Prostate gland (tissue), 2 donors: ENCODE measurements at regions not wholly inside any gene's neighbourhood (a gene's known extent, or its start where the extent isn't known, plus 50 kb on each side); places are given as distances from the start of the nearest gene placed in this dataset.

ENCODE experiments used
- DNase-seq: peaks from one replicate; pipeline ENCODE4 v3.0.0-alpha.2; 2019; ENCODE audit warnings: low spot score
- H3K27ac ChIP-seq, 2 donors: fragments of 200-600 bp; sonication (generic); 2 replicates each; pipeline ENCODE4 v1.5.1; 2017 to 2019
- H3K27me3 ChIP-seq: fragments of 200-600 bp; sonication (generic); replicated peaks from 2 replicates; pipeline ENCODE4 v1.5.1; 2019; ENCODE audit not compliant: insufficient read depth
- H3K36me3 ChIP-seq, 2 donors: fragments of 200-600 bp; sonication (generic); 1 replicate in 1 of 2; 2 replicates in 1 of 2; pipeline versions ENCODE4 v1.5.1 to v1.8.1; 2017 to 2019
- H3K4me1 ChIP-seq: fragments of 200-600 bp; sonication (generic); replicated peaks from 2 replicates; pipeline ENCODE4 v1.5.1; 2019
- H3K4me3 ChIP-seq, 2 donors: fragments of 200-600 bp; sonication (generic); 2 replicates each; pipeline ENCODE4 v1.5.1; 2017 to 2019
- H3K9me3 ChIP-seq: fragments of 200-600 bp; sonication (generic); 2 replicates; pipeline ENCODE4 v1.5.1; 2017
- CTCF ChIP-seq, 4 experiments: fragments of 200-600 bp in 2 of 4; fragments of 450-650 bp in 2 of 4; sonication (generic) in 2 of 4; IDR thresholded peaks; 1 replicate in 3 of 4; 2 replicates in 1 of 4; pipeline ENCODE4 v1.5.1; 2016 to 2019; ENCODE audit warnings: antibody characterized with exemption in 4 of 4, mild to moderate bottlenecking in 2 of 4, moderate library complexity in 2 of 4
- POLR2A ChIP-seq: fragments of 450-650 bp; IDR thresholded peaks from one replicate; pipeline ENCODE4 v1.6.1; 2016; ENCODE audit warnings: antibody characterized with exemption, mild to moderate bottlenecking
- POLR2AphosphoS5 ChIP-seq: sonication (generic); formaldehyde crosslinking; IDR thresholded peaks from one replicate; pipeline ENCODE4 v1.6.1; 2017; ENCODE audit warnings: antibody characterized with exemption
- WGBS: methylation state at CpG from one replicate; pipeline ENCODE4 v1.1.5; 2018; 5-methylcytosine and 5-hydroxymethylcytosine counted together
- intact Hi-C: fragments of 100-400 bp; cut with DNase I; formaldehyde crosslinking; loops from one replicate; pipeline ENCODE4 v1.14.2; 2022

DNA sequence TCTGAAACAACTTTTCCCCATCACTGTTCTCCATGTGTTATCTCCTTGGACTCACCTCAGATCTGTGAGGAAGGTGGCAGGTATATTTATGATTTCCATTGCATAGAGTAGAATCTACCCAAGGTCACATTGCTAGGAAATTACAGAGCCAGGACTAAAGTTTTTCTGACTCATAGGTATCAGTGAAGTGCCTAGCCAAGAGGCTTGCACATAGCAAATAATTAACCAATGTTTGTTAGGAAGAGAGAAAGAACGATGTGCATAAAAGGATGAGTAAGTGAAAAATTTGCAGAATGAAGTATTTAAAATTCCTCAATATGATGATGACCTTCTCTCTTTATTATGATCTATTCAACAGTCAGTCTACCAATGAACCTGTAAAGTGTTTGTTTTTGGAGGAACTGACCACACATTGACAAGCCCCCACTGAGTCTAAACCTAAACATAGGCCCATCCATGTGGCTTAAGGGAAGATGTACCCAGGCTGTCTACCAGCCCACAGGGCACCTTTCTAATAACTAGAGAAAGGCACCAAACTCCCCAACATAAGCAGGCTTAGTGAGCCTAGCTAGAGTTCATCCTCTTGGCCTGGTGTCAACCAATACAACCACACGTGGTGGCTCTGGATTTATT is 252.9 kb upstream of the ZMIZ1 start:
- no peaks in the 10 kb centered on the region for H3K27me3 ChIP-seq
- intact Hi-C loops = no loop called here
- 56% methylated on average over 2 of the region's 2 CpGs for WGBS
- no peak overlapping the region for H3K27ac ChIP-seq
- H3K36me3 ChIP-seq = no peaks in the 10 kb centered on the region
- H3K4me1 ChIP-seq = no peaks in the 10 kb centered on the region
- TF ChIP-seq POLR2A = no peak
- no peak for TF ChIP-seq CTCF (IDR thresholded peaks at IDR 0.05)
- no peak for TF ChIP-seq POLR2AphosphoS5
- no peaks in the 10 kb centered on the region for H3K9me3 ChIP-seq
- no peak for DNase-seq
- H3K4me3 ChIP-seq = no peak overlapping the region

GRCh38 chr10:78817361-78817760 is 251.4 kb upstream of the ZMIZ1 start:
- WGBS = 51% methylated on average over 3 of the region's 3 CpGs

GRCh38 chr10:78817804-78818203 is 251.0 kb upstream of the ZMIZ1 start:
- Histone ChIP-seq H3K27ac (no peak overlapping the region), H3K36me3 (no peaks in the 10 kb centered on the region), H3K4me1 (no peaks in the 10 kb centered on the region), H3K9me3 (no peaks in the 10 kb centered on the region), H3K4me3 (no peak overlapping the region), H3K27me3 (no peaks in the 10 kb centered on the region)
- intact Hi-C loops = no loop called here
- TF ChIP-seq POLR2A (no peak), POLR2AphosphoS5 (no peak), CTCF (IDR thresholded peaks at IDR 0.05) (no peak)
- WGBS = 87% methylated on average over 3 of the region's 3 CpGs
- no peak for DNase-seq

More at GRCh38 chr10:78817361-78817760, 251.4 kb upstream of the ZMIZ1 start:
- H3K27me3 ChIP-seq = no peaks in the 10 kb centered on the region
- H3K36me3 ChIP-seq = no peaks in the 10 kb centered on the region
- intact Hi-C loops = no loop called here
- no peak overlapping the region for H3K27ac ChIP-seq
- no peak for TF ChIP-seq POLR2AphosphoS5
- no peak for TF ChIP-seq CTCF (IDR thresholded peaks at IDR 0.05)
- no peak for TF ChIP-seq POLR2A
- no peaks in the 10 kb centered on the region for H3K4me1 ChIP-seq
- H3K4me3 ChIP-seq = no peak overlapping the region
- no peak for DNase-seq
- H3K9me3 ChIP-seq = no peaks in the 10 kb centered on the region

- no peaks in the 10 kb centered on the region for H3K9me3 ChIP-seq
- intact Hi-C loops = no loop called here
- no peaks in the 10 kb centered on the region for H3K27me3 ChIP-seq
- no peaks in the 10 kb centered on the region for H3K36me3 ChIP-seq
- 80% methylated on average over 7 of the region's 7 CpGs for WGBS
- no peak overlapping the region for H3K27ac ChIP-seq
- no peaks in the 10 kb centered on the region for H3K4me1 ChIP-seq
- no peak for DNase-seq
- TF ChIP-seq POLR2AphosphoS5 (no peak), CTCF (IDR thresholded peaks at IDR 0.05) (no peak), POLR2A (no peak)
- no peak overlapping the region for H3K4me3 ChIP-seq
Measured at GRCh38 chr10:78819361-78820006, 249.3 kb upstream of the ZMIZ1 start.

DNA sequence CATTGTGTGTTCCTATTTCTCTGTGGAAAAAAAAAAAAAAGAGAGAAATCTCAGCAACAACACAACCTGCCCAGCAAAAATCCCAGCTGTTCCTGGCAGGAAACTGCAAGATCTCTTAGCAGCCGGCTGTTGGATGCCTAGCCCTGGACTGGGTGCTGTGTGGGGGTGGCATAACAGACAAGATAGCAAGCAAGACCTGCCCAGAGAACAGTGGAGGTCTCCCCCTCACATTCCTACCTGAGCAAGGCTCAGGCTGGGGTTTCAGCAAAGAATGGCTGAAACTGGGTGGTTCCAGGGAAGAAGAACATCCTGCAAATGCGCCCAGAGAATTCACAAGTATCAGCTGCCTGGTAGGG is 248.8 kb upstream of the ZMIZ1 start:
- 46% methylated on average over 2 of the region's 2 CpGs for WGBS
- TF ChIP-seq CTCF (IDR thresholded peaks at IDR 0.05) (no peak), POLR2A (no peak), POLR2AphosphoS5 (no peak)
- intact Hi-C loops = no loop called here
- H3K27ac ChIP-seq = no peak overlapping the region
- H3K9me3 ChIP-seq = no peaks in the 10 kb centered on the region
- no peaks in the 10 kb centered on the region for H3K4me1 ChIP-seq
- no peak overlapping the region for H3K4me3 ChIP-seq
- H3K36me3 ChIP-seq = no peaks in the 10 kb centered on the region
- H3K27me3 ChIP-seq = no peaks in the 10 kb centered on the region
- DNase-seq = no peak
